ENCODE measurements at regions not wholly inside any gene's neighbourhood (a gene's known extent, or its start where the extent isn't known, plus 50 kb on each side); places are given as distances from the start of the nearest gene placed in this dataset.

GRCh38 chr3:159522276-159522675 is 466.4 kb upstream of the IL12A start:
- no peak for TF ChIP-seq CTCF (IDR thresholded peaks at IDR 0.05)
- TF ChIP-seq POLR2A (IDR thresholded peaks at IDR 0.05): no peak
- no peak for TF ChIP-seq POLR2AphosphoS5 (IDR thresholded peaks at IDR 0.05)

Measured in gastroesophageal sphincter (tissue), 3 donors.